Stimulated activated CD4-positive, alpha-beta T cell treated with anti-CD3 and anti-CD28 coated beads, Interleukin-1b, Interleukin-23, amount 100 ng/mL, for 4 hours (primary cell): ENCODE measurements at regions not wholly inside any gene's neighbourhood (a gene's known extent, or its start where the extent isn't known, plus 50 kb on each side); places are given as distances from the start of the nearest gene placed in this dataset.

Experiments used
- DNase-seq, 2 donors: peaks; one replicate each; pipeline ENCODE4 v3.0.0-alpha.2; 2020; ENCODE audit warnings: low read depth in 2 of 2

DNA sequence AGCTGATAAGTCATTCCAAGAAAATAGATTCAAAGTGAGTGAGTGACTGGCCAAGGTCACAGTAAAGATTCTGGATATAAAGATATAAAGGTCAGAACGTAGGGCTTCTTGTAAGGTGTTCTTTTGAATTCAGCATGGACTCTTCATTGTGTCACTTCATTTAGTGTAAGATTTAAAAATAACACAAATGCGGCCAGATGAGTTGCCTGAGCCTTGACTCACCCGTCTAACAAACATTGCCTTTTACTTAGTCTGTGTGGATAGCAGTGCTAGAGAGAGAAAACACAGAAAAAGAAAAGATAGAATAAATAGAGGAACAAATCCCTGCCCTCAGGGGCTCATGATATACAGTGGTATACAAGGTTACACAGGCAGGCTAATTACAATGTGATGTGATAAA lies 223.4 kb downstream of the PLPP3 start:
- DNase-seq: no peak

DNA sequence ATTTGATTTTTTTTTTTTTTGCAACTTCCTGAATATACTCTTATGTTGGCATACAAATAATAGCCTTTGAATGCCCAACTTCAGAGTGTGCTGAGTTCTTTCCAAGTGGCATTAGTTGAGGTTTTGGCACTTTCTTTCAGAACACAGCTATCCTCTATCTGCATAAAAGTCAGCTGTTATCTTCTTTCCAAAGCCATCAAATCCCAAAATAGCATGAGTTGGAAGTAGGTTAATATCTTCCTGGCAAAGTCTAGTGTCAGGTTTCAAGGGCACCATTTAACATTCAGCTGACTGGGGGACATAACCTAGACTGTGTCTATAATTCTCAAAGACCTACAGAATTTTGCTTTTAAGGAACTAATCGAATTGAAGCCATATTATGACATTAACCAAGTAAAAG lies 223.9 kb downstream of the PLPP3 start:
- DNase-seq: no peak

DNA sequence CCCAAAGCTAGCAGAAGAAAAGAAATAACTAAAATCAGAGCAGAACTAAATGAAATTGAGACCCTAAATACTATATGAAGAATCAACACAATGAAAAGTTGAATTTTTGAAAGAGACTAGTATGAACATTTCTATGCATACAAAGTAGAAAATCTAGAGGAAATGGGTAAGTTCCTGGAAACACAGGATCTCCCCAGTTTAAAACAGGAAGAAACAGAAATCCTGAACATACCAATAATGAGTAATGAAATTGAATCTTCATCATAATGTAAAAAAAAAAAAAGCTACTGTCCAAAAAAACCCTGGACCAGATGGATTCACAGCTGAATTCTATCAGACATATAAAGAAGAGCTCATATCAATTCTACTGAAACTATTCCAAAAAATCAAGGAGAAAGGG lies 233.5 kb downstream of the PLPP3 start:
- DNase-seq: no peak

DNA sequence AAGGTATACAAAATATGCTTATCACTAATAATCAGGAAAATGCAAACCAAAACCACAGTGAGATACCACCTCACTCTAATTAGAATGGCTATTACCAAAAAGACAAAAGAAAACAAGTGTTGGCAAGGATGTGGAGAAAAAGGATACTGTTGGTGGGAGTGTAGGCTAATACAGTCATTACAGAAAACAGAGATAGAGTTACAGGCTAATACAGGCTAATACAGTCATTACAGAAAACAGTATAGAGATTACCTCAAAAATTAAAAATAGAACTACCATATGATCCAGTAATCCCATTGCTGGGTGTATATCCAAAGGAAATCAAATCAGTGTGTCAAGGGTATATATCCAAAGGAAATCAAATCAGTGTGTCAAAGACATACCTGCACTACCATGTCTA lies 238.4 kb downstream of the PLPP3 start:
- DNase-seq: no peak

DNA sequence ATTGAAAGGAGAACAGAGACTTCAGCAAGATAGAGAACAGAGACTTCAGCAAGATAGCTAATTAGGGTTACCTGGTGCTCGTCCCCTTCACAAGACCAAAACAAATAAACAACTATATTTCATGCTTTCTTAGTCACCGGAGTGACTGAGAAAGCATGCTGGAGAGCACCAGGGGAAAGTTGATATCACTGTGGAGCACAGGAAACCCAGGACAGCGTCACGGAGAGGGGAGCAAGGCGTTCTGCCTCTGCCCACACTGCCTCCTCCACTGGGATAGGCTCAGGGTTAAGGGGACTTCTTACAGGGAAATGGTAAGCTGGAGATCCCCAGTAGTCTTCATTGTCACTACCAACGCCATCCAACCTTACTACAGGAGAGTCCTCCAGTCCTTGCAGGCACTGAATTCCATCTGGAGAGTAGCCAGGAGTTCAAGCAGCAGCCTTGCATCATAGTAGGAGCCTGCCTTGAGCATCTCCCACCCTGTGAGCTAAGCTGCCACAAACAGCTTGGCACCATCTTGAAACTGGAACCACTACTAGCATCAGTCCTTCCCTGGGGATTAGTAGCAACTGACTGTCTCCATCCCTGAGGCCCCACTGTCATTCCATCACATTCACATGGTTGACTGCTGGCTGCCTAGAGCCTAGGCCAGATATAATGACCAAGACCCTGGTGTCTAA lies 239.4 kb downstream of the PLPP3 start:
- no peak for DNase-seq

DNA sequence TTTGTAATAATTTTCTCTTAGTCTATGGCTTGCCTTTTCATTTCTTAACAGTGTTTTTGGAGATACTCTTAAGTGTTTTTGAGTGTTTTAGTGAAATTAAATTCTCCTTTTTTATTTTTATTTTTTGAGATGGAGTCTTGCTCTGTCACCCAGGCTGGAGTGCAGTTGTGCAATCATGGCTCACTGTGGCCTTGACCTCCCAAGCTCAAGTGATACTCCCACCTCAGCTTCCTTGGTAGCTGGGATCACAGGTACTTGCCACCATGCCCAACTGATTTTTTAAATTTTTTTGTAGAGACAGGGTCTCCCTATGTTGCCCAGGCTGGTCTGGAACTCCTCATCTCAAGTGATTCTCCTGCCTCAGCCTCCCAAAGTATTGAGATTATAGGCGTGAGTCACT lies 240.3 kb downstream of the PLPP3 start:
- DNase-seq: no peak

DNA sequence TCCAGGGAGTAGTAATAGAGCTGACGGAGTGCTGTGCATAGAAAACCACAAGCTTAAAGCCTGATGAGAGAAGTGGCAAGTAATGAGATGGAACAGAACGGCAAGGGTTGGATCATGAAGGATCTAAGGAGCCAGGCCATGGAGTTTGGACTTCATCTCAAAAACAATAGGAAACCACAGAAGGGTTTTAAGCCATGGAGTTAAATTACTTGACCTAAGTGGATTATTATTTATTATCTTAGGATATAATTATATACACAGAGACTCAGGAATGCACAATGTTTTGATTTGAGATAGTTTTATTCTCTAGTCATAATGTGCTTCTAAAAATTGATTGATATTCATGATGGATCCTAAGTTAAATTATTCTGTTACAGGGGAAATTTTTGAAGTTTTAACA lies 242.4 kb downstream of the PLPP3 start:
- no peak for DNase-seq

DNA sequence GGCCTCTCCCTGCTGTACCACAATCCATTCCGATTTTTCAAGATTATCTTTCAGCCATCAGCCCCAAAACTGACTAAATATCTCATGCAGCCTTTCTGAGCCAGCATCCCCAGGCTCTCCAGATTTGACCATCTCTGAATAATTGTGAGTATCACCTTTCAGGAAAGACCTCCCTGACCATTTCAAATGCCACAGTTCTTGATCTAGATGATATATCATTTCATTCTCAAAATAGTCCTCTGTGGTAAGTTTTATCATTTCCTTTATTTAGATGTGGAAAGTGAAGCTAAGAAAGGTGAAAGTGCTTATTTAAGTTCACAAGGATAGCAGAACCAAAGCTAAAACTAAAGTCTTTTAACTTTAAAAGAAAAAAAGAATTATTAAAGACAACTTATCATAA lies 244.0 kb downstream of the PLPP3 start:
- DNase-seq: no peak

DNA sequence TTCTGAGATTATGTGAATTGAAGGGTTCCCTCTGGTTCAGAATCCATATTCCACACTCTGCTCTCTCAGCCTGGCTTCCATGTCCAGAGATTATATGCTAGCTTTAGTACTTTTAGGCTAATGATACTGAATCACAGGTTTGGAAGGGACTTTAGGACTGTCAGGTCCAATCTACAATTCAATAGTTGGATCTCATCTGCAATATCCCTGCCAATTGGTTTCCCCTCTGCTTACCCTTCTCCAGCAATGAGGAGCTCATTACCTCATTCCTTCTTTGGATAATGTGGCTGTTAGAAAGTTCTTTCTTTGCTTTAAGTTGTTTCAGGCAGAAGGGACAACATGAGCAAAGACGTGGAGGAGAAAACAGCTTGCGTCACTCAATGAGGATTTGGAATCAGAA lies 245.3 kb downstream of the PLPP3 start:
- no peak for DNase-seq

DNA sequence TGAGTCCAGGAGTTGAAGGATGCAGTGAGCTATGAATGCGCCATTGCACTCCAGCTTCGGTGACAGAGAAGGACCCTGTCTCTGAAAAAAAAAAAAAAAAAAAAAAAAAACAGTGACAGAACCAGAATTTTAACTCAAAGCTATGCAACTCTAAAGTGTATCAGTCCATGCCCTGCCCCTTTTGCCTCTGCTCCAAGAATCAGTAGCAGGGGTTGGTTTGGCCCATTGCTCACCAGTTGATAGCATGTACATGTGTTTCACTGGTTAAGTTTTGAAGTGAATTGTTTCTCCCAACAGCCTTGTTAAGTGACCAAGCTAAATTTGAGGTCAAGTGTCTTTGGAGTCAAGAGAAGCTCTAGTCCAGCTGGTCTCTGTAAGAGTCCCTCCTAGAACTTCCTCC lies 245.9 kb downstream of the PLPP3 start:
- DNase-seq: no peak

DNA sequence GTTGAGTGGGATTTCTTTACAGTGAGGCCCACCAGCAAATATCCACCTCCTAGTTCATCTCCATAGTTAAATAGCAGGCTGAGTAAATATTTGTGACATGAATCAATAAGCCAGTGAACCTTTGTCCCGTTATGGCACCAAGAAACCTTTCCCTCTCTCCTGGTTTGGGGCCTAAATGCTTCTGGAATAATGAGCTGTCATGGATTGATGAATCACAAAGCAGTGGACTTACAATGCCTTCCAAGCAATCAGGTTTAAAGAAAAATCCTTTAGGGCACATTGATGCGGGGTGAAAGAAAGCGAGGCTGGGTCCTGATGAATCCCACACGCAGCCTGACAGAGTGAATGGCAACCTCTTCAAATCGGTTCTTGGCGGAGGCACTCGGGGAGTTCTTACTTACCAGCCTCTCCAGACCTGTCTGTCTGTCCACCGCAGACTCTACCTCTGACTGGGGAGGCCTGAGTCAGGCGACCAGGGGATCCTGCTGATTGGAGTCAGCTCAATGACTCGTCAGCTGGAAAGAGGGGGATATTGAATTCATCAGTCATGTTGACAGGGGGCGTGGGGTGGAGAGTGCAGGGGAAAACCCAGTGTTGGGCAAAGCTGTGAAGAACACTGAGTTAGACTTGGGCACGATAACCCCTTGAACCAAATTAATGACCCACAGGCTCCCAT lies 247.3 kb downstream of the PLPP3 start:
- no peak for DNase-seq

DNA sequence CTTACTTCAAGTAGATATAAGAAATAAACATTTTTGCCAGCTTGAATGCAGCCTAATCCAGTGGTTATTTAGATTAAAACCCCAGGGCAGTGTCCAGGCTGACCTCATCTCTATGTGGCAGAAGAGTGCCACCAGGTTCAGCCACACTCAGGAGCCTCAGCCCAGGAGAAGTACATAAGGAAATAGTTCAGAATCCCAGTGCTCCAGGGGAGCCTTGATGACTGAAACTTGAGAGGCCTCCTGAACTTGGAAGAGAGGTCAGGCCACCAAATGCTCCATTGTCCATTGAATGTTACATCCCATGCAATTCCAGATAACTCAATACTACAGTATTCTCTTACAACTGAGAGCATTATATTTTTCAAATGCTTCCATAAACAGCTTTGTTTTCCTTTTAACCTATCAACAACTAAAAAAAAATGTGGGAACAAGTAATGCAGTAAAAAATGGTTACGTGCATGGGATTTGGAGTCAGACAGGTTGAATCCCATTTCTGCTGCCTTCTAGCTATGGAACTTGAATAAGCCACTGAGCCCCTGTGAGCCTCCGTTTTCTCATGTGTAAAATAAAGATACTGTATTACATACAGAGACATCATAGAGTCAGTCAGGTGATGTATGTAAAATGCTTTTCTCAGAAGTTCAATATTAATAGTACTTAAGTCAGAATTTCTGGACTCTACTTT lies 248.0 kb downstream of the PLPP3 start:
- no peak for DNase-seq

DNA sequence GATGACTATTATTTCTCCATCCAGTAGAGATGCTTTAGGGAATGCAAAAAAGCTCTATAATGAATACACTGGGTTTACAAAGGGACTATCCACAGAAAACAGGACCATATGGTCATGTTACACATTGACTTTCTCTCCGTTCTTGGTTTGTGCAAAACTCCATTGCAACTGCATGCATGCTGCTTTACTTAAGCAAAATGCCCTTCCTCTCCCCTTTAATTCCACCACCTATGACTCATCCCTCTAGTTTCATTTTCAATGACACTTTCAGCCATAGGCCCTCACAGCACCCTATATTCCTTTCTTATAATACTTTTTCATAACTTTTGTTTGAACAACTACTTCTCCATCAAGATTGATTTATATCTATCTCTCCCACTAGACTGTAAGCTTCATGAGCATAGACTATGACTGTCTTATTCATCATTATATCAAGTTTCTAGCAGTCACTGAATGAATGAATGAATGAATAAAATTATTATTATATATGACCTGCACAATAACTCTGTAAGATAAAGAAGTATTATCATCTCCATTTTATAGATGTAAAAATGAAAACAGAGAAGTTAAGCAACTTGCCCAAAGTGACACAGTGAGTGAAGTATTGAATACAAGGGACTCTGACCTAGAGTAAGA lies 248.9 kb downstream of the PLPP3 start:
- no peak for DNase-seq

DNA sequence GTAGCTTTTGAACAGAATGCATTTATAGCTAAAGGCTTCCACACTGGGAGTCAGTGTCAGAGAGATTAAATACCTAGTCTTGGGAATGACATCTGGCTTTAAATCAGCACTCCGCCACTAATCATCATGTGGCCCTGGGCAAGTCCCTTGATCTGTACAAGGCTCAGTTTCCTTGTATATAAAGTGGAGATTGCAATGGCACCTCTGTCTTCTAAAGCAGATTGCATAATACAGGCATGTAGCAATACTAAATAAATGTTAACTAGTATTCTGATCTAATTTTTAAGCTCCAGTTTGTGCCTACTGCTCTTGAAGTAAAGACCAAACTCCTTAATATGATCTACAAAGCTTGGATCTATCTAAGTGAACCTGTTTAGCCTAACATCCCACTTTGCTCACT lies 249.4 kb downstream of the PLPP3 start:
- DNase-seq: no peak

DNA sequence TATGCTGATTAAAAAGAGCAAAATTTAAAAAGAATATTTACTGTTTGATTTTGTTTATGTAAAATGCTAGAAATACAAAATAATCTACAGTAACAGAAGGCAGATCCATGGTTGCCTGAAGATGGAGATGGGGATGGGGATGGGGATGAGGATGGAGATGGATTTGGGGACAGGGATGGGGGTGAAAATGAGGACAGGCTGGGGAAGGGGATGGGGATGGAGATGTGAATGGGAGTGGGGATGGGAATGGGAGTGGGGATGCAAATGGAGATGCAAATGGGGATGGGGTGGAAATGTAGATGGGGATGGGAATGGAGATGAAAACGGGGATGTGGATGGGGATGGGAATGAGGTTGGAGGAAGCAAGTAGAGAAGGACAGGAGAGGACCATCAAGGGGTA lies 252.2 kb downstream of the PLPP3 start:
- DNase-seq: no peak

DNA sequence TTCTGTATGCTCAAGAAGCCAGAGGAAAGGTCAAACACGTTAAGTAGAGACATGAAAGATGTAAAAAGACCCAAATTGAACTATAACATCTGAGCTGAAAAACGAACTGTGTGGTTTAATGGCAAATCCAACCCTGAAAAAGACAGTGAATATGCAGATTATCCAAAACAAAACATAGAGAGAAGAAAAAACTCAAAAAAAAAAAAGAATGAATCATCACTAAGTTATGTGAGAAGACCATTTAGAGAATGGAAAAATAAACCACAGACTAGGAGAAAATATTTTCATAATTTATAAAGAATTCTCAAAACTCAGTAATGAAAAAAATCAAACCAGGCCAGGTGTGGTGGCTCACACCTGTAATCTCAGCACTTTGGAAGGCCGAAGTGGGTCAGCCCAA lies 253.3 kb downstream of the PLPP3 start:
- DNase-seq: no peak

DNA sequence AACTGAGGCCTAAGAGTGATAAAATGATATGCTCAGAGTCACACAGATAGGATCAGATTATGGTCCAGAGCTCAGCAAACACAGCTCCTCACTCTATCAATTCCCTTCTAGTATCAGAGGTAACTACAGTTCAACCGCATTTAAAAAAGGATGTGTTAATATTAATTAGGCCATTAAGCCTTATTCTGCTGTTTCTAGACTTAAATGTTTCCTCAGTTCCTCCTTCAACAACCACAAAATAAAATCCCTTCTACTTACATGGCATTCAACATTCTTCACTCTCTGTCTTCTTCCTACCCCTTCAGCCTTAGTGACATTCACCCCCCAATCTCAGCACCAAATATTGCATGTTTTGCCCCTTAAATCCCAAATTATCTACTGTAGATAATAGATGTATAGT lies 254.9 kb downstream of the PLPP3 start:
- DNase-seq: no peak

DNA sequence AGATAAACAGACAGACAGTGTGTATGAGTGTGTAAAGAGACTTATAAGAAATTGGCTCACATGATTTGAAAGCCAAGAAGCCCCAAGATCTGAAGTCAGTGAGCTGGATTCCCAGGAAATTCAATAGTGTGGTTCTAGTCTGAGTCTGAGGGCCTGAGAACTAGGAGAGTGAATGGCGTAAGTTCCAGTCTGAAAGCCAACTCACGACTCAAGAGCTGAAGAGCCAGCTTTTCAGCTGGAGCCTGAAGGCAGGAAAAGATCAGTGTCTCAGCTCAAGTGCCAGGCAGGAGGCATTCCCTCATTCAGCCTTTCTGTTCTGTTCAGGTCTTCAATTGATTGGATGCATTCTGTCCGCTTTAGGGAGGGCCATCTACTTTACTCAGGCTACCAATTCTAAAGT lies 257.2 kb downstream of the PLPP3 start:
- DNase-seq: no peak

DNA sequence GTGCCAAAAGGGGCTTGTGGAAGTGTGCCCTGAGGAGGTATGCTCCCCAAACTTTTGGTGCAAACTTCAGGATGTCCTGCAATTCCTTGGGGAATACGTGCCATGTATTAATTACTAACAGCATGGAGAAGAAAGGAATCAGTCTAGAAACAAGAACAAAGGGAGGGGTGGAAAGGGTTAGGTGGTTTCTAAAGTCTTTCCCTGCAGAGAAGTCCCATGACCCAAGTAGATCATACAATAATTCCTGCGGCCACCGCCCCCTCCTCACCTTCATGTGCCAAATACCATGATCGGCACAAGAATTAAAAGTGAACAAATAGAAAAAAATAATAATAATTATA lies 258.2 kb downstream of the PLPP3 start:
- DNase-seq: no peak

DNA sequence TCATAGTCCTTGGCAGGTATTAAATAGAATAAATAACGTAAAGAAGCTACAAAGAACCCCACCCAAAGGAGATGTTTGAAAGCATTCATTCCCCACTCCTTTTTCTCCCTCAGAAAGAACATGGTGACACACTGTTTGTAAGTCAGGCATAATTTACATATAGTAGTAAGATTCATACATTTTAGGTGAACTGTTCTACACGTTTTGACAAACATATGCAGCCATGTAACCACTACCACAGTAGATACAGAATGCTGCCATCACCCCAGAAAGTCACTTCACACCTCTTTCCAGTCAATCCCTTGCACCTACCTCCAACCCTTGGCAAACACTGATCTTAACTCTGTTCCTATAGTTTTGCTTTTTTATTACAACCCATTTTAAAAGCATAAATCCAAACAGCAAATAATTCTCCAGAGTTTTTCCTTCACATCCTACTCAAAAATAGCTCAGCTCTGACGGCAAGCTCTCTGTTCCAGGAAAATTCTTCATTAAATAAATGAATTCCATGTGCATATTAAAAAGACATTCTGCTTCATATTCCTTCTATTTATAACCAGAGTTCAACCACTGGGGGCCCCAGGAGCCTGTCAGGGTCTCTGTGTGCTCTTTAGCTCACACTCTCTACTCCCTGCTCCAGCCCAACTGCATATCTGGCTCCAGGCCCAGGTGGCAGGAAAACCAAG lies 258.8 kb downstream of the PLPP3 start:
- DNase-seq: no peak

DNA sequence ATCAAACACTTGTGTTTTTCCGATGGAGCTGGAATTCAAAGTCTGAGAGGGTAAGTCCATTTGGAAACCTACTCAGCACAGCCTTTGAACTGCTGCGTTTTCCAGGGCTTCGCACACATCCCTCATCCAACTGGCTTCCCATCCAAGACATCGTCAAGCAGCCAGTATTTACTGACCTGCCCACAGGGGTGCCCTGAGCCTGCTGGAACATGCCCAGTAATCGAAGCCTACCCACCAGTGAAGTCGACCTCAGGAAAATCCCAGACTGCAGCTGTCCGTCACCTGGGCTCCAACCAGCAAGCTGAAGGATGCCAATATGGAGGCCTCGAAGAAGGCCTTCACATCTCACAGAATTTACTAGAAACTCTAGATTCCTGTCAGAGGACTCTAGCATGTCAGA lies 261.6 kb downstream of the PLPP3 start:
- DNase-seq: no peak

DNA sequence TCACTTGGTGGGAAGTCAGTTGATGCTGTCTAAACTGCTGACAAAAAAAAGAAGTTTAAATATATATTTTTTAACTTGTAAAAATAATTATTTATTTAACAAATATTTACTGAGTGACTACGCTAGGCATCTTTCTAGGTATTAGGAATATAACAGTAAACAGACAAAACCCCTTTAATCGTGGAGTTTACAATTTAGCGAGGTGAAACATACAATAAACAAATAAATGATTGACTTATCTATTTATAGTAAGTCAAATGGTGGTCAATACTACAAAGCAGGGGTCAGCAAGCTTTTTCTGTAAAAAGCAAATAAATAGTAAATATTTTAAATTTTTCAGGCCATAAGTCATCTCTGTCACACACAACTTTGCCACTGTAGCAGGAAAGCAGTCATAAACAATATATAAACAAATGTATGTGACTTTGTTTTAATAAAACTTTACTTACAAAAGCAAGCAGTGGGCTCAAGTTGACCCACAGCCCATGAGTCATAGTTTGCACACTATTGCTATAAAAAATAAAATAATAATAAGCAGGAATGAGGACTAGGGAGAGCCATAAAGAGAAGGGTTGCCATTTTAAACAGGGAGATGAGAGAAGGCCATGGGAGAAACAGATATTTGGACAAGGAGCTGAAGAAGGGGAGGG lies 263.9 kb downstream of the PLPP3 start:
- DNase-seq: no peak
